ENCODE measurements at regions not wholly inside any gene's neighbourhood (a gene's known extent, or its start where the extent isn't known, plus 50 kb on each side); places are given as distances from the start of the nearest gene placed in this dataset.

DNA sequence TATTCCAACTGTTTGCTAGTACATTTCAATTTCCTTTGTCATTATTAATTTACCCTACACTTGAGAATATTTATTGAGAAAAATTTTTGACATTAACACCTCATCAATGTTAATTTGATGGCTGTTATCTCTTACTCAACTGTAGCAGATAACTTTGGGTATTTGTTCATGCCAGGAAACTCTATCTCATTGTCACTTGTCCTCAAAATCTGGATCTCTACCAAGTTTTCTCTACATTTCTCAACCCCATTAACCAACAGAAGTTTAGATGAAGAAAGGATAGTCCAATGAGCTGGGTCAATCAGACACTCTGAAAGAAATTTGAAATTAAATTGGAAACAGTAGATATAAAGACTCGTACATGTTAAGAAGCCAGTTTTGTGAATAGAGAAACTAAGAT lies 395.3 kb downstream of the TUSC1 start:
- TF ChIP-seq, protein P1, sequence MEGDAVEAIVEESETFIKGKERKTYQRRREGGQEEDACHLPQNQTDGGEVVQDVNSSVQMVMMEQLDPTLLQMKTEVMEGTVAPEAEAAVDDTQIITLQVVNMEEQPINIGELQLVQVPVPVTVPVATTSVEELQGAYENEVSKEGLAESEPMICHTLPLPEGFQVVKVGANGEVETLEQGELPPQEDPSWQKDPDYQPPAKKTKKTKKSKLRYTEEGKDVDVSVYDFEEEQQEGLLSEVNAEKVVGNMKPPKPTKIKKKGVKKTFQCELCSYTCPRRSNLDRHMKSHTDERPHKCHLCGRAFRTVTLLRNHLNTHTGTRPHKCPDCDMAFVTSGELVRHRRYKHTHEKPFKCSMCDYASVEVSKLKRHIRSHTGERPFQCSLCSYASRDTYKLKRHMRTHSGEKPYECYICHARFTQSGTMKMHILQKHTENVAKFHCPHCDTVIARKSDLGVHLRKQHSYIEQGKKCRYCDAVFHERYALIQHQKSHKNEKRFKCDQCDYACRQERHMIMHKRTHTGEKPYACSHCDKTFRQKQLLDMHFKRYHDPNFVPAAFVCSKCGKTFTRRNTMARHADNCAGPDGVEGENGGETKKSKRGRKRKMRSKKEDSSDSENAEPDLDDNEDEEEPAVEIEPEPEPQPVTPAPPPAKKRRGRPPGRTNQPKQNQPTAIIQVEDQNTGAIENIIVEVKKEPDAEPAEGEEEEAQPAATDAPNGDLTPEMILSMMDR (IDR thresholded peaks at IDR 0.05): no peak
- H3K36me3 ChIP-seq (ENCODE audit: control insufficient read depth, insufficient read depth, low read length): no peaks in the 10 kb centered on the region
- DNase-seq (no peak), ATAC-seq (no peak)
- Mint-ChIP-seq H3K4me1 (no peaks in the 10 kb centered on the region), H3K9me3 (peaks cover 5 to 9% of the 10 kb centered on the region in 2 donors), H3K36me3 (no peaks in the 10 kb centered on the region), H3K27me3 (ENCODE audit: low read depth in 2 of 2) (no peaks in the 10 kb centered on the region), H3K27ac (no peak overlapping the region), H3K4me3 (no peak overlapping the region)
- no peak overlapping the region for H3K27ac ChIP-seq (ENCODE audit: low read length)
- WGBS (ENCODE audit: insufficient coverage): 83% methylated on average over 1 of the region's 1 CpG
- intact Hi-C loops (cut with micrococcal nuclease): no loop called here
- H3K27me3 ChIP-seq (ENCODE audit: control insufficient read depth, insufficient read depth, low read length): no peaks in the 10 kb centered on the region
- no peak overlapping the region for H3K4me3 ChIP-seq (ENCODE audit: low read length)
- no peaks in the 10 kb centered on the region for H3K4me1 ChIP-seq (ENCODE audit: control insufficient read depth, insufficient read depth, low read length)
- no peaks in the 10 kb centered on the region for H3K9me3 ChIP-seq (ENCODE audit: control insufficient read depth, insufficient read depth, low read length)

DNA sequence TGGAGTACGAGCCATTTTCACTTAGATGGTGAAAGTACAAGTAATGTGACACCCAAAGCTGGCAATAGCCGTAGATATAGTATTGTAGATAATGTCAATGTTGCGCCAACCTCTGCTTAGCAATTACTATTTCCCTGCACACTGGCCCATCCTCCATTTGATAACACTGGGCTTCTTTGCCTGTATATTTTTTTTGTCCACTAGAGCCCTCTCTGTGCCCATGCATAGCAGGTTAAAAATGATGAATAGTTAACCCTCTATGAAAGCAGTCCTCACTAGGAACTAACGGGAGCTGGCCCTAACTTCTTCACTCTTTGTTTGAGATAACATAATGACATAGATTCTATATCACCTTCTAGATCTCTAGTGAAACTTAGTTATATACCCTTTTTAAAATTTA lies 416.8 kb downstream of the TUSC1 start:
- WGBS (ENCODE audit: insufficient coverage): 88% methylated on average over 1 of the region's 4 CpGs
- H3K9me3 ChIP-seq (ENCODE audit: control insufficient read depth, insufficient read depth, low read length): no peaks in the 10 kb centered on the region
- TF ChIP-seq, protein P1 (IDR thresholded peaks at IDR 0.05): no peak
- Mint-ChIP-seq H3K36me3 (peaks cover 7% of the 10 kb centered on the region), H3K27ac (no peak overlapping the region), H3K4me3 (no peak overlapping the region), H3K9me3 (peaks cover 12 to 23% of the 10 kb centered on the region in 2 donors), H3K4me1 (no peaks in the 10 kb centered on the region), H3K27me3 (ENCODE audit: low read depth in 2 of 2) (no peaks in the 10 kb centered on the region)
- DNase-seq (no peak), ATAC-seq (no peak)
- no peaks in the 10 kb centered on the region for H3K27me3 ChIP-seq (ENCODE audit: control insufficient read depth, insufficient read depth, low read length)
- no peak overlapping the region for H3K27ac ChIP-seq (ENCODE audit: low read length)
- no peaks in the 10 kb centered on the region for H3K4me1 ChIP-seq (ENCODE audit: control insufficient read depth, insufficient read depth, low read length)
- no peaks in the 10 kb centered on the region for H3K36me3 ChIP-seq (ENCODE audit: control insufficient read depth, insufficient read depth, low read length)
- intact Hi-C loops (cut with micrococcal nuclease): no loop called here
- H3K4me3 ChIP-seq (ENCODE audit: low read length): no peak overlapping the region

DNA sequence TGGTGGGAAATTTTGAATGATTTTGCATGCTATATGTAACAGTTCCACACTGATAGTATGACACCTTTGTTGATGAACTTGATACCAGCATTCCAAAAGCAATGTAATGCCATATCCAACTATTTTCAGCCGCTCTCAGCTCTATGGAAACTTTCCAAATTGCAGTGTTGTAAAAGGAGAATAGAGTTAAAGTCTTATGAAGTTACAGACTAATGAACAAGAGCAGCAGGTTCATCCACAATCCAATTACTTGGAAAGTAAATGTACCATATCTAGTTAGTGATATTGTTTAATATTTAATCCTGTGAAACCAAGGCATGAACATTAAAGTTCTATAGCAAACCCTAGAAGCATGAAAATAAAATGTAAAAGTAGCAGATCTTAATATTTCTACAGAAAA lies 418.2 kb downstream of the TUSC1 start:
- H3K36me3 ChIP-seq (ENCODE audit: control insufficient read depth, insufficient read depth, low read length): no peaks in the 10 kb centered on the region
- no CpG with 5 or more reads among the region's 1 CpG for WGBS (ENCODE audit: insufficient coverage)
- Mint-ChIP-seq H3K9me3 (peaks cover 14 to 25% of the 10 kb centered on the region in 2 donors), H3K36me3 (peaks cover 7% of the 10 kb centered on the region), H3K27ac (no peak overlapping the region), H3K27me3 (ENCODE audit: low read depth in 2 of 2) (no peaks in the 10 kb centered on the region), H3K4me1 (no peaks in the 10 kb centered on the region), H3K4me3 (no peak overlapping the region)
- intact Hi-C loops (cut with micrococcal nuclease): no loop called here
- no peak overlapping the region for H3K27ac ChIP-seq (ENCODE audit: low read length)
- ATAC-seq: no peak
- no peak for DNase-seq
- TF ChIP-seq, protein P1 (IDR thresholded peaks at IDR 0.05): no peak
- H3K9me3 ChIP-seq (ENCODE audit: control insufficient read depth, insufficient read depth, low read length): peaks cover 6% of the 10 kb centered on the region
- H3K27me3 ChIP-seq (ENCODE audit: control insufficient read depth, insufficient read depth, low read length): no peaks in the 10 kb centered on the region
- no peak overlapping the region for H3K4me3 ChIP-seq (ENCODE audit: low read length)
- no peaks in the 10 kb centered on the region for H3K4me1 ChIP-seq (ENCODE audit: control insufficient read depth, insufficient read depth, low read length)

DNA sequence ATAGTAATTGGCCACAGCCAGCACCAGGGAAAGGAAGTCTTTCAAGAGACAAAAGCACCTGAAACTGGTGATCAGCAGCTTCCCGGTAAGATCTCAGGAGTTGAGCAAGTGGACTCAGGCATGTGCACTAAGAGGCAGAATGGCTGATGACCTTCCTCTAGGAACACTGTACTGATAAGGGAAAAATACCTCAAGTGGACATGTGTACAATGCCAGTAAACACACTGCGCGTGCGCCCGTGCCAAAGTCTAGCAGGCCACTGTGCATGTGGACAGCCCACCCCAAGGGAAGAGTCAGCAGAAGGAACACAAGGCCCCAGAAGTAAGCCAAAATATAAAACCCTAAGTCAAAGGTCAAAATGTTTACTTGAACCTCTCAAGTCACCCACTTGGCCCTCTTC lies 423.0 kb downstream of the TUSC1 start:
- no peaks in the 10 kb centered on the region for H3K36me3 Mint-ChIP-seq
- H3K4me3 Mint-ChIP-seq: no peak overlapping the region

More for the DNA sequence above, 423.0 kb downstream of the TUSC1 start:
- no peaks in the 10 kb centered on the region for H3K4me1 Mint-ChIP-seq
- no peak overlapping the region for H3K27ac Mint-ChIP-seq
- Histone ChIP-seq H3K4me3 (ENCODE audit: low read length) (no peak overlapping the region), H3K27ac (ENCODE audit: low read length) (no peak overlapping the region), H3K36me3 (ENCODE audit: control insufficient read depth, insufficient read depth, low read length) (no peaks in the 10 kb centered on the region), H3K27me3 (ENCODE audit: control insufficient read depth, insufficient read depth, low read length) (no peaks in the 10 kb centered on the region), H3K4me1 (ENCODE audit: control insufficient read depth, insufficient read depth, low read length) (no peaks in the 10 kb centered on the region), H3K9me3 (ENCODE audit: control insufficient read depth, insufficient read depth, low read length) (peaks cover 6% of the 10 kb centered on the region)
- peaks cover 12 to 18% of the 10 kb centered on the region in 2 donors for H3K9me3 Mint-ChIP-seq
- TF ChIP-seq, protein P1 (IDR thresholded peaks at IDR 0.05): no peak
- WGBS (ENCODE audit: insufficient coverage): 96% methylated on average over 5 of the region's 5 CpGs
- DNase-seq (no peak), ATAC-seq (no peak)
- H3K27me3 Mint-ChIP-seq (ENCODE audit: low read depth in 2 of 2): no peaks in the 10 kb centered on the region
- intact Hi-C loops (cut with micrococcal nuclease): no loop called here

All from natural killer cell (primary cell).